Stomach (tissue), 4 donors: ENCODE measurements at regions not wholly inside any gene's neighbourhood (a gene's known extent, or its start where the extent isn't known, plus 50 kb on each side); places are given as distances from the start of the nearest gene placed in this dataset.

Experiments
- CTCF ChIP-seq, 7 experiments: fragments of 450-650 bp in 4 of 7; fragments of 200-600 bp in 3 of 7; sonication (generic) in 3 of 7; IDR thresholded peaks; one replicate each; pipeline ENCODE4 v1.5.1; 2016 to 2019; ENCODE audit warnings: antibody characterized with exemption in 7 of 7, control low read depth in 2 of 7, mild to moderate bottlenecking in 1 of 7
- EP300 ChIP-seq: sonication (generic); formaldehyde crosslinking; IDR thresholded peaks from one replicate; pipeline ENCODE4 v1.6.1; 2017; ENCODE audit warnings: antibody characterized with exemption

DNA sequence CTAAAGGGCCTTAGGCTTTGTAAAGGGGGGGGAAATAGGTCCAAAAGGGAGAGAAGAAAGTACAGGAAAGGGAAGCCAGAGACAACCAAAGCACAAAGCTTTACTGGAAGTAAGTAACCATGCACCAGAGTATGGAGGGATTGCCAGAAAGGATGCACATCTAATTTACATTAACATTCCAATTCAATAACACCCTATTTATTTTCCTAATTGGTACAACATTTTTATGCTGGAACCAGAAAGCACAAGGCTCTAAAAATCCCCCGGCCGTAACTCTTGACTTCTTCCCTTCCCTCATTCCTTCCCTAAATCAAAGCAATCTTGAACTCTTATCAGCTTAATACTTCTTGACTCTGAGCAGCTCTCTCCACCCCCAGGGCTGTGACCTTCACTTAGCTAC is 400.0 kb upstream of the CELF2 start:
- TF ChIP-seq EP300 = no peak
- TF ChIP-seq CTCF (IDR thresholded peaks at IDR 0.05) = no peak
